ENCODE measurements at regions not wholly inside any gene's neighbourhood (a gene's known extent, or its start where the extent isn't known, plus 50 kb on each side); places are given as distances from the start of the nearest gene placed in this dataset.

- DNase-seq (ENCODE audit: low spot score) = peak; percentile 78
Observed at GRCh38 chr2:64338910-64339500, 115.0 kb upstream of the LGALSL start.

GRCh38 chr2:64341461-64341860 is 112.5 kb upstream of the LGALSL start:
- no peak for DNase-seq (ENCODE audit: low spot score)

- no peak for DNase-seq (ENCODE audit: low spot score)
Observed at GRCh38 chr2:64342195-64343099, 111.5 kb upstream of the LGALSL start.

GRCh38 chr2:64344999-64345576 is 108.9 kb upstream of the LGALSL start:
- no peak for DNase-seq (ENCODE audit: low spot score)

- DNase-seq (ENCODE audit: low spot score) = no peak
Observed at GRCh38 chr2:64345998-64346397, 108.0 kb upstream of the LGALSL start.

GRCh38 chr2:64348386-64349130 is 105.4 kb upstream of the LGALSL start:
- DNase-seq (ENCODE audit: low spot score) = peak; percentile 32

GRCh38 chr2:64349131-64349530 is 104.8 kb upstream of the LGALSL start:
- no peak for DNase-seq (ENCODE audit: low spot score)

- DNase-seq (ENCODE audit: low spot score) = no peak
Observed at GRCh38 chr2:64350996-64351395, 103.0 kb upstream of the LGALSL start.

GRCh38 chr2:64352292-64352691 is 101.7 kb upstream of the LGALSL start:
- DNase-seq (ENCODE audit: low spot score) = no peak

GRCh38 chr2:64354857-64355680 is 98.9 kb upstream of the LGALSL start:
- DNase-seq (ENCODE audit: low spot score) = peak; percentile 75

GRCh38 chr2:64356906-64357305 is 97.1 kb upstream of the LGALSL start:
- DNase-seq (ENCODE audit: low spot score) = no peak

- no peak for DNase-seq (ENCODE audit: low spot score)
Observed at GRCh38 chr2:64359171-64359891, 94.6 kb upstream of the LGALSL start.

GRCh38 chr2:64359892-64360657 is 93.9 kb upstream of the LGALSL start:
- peak; percentile 92 for DNase-seq (ENCODE audit: low spot score)

GRCh38 chr2:64361151-64361938 is 92.6 kb upstream of the LGALSL start:
- no peak for DNase-seq (ENCODE audit: low spot score)

- DNase-seq (ENCODE audit: low spot score) = peak; percentile 85
Observed at GRCh38 chr2:64362562-64363026, 91.4 kb upstream of the LGALSL start.

- no peak for DNase-seq (ENCODE audit: low spot score)
Observed at GRCh38 chr2:64363140-64363539, 90.8 kb upstream of the LGALSL start.

GRCh38 chr2:64363848-64364247 is 90.1 kb upstream of the LGALSL start:
- DNase-seq (ENCODE audit: low spot score) = no peak

- DNase-seq (ENCODE audit: low spot score) = no peak
Observed at GRCh38 chr2:64367444-64368232, 86.3 kb upstream of the LGALSL start.
